ENCODE measurements at regions not wholly inside any gene's neighbourhood (a gene's known extent, or its start where the extent isn't known, plus 50 kb on each side); places are given as distances from the start of the nearest gene placed in this dataset.

GRCh38 chr12:13368431-13368830 lies 171.9 kb downstream of the EMP1 start:
- ChIA-PET CTCF (no interaction called here), RAD21 (ENCODE audit: low non-redundant PET in 1 of 2, low total read pairs in 2 of 2, uncharacterized antibody in 2 of 2, unreplicated experiment in 2 of 2) (no interaction called here), POLR2A (no interaction called here)
- Histone ChIP-seq H3K27me3 (ENCODE audit: insufficient read depth, low read length) (no peaks in the 10 kb centered on the region), H3K79me2 (ENCODE audit: insufficient read depth, low read length) (no peaks in the 10 kb centered on the region), H3K4me3 (replicated peaks in 1 of 2; ENCODE audit: low read depth in 1 of 2, low read length in 2 of 2) (no peak overlapping the region), H3K27ac (ENCODE audit: low read depth, low read length) (no peak overlapping the region), H3K4me1 (ENCODE audit: control insufficient read depth in 1 of 2, insufficient read depth in 2 of 2, low read length in 2 of 2) (no peaks in the 10 kb centered on the region), H2AFZ (ENCODE audit: low read depth, low read length, poor library complexity, severe bottlenecking) (no peak overlapping the region), H3K9me2 (ENCODE audit: insufficient read depth) (no peaks in the 10 kb centered on the region), H3K9ac (ENCODE audit: low read length) (no peak overlapping the region), H3K36me3 (ENCODE audit: control insufficient read depth in 1 of 2, insufficient read depth in 2 of 2, low read length in 2 of 2) (no peaks in the 10 kb centered on the region), H3K9me3 (ENCODE audit: control insufficient read depth in 1 of 2, insufficient read depth in 1 of 2, low read depth in 1 of 2, low read length in 2 of 2) (no peaks in the 10 kb centered on the region), H4K20me1 (ENCODE audit: insufficient read depth) (no peaks in the 10 kb centered on the region), H3K4me2 (ENCODE audit: low read length) (no peak overlapping the region)
- DNase-seq (ENCODE audit: low read depth, low spot score) (no peak), ATAC-seq (no peak)
- no TSS peak for BruUV-seq (replicated peaks)
- intact Hi-C loops (cut with micrococcal nuclease), result loop anchor here (10.0 kb wide), 1 partner anchor 296 kb away; no protein-coding TSS in a partner anchor
- TF ChIP-seq EGR1 (IDR thresholded peaks at IDR 0.05; ENCODE audit: low read depth), result no peak
- TF ChIP-seq ZFX (IDR thresholded peaks at IDR 0.05), result no peak
- TF ChIP-seq, protein P1, sequence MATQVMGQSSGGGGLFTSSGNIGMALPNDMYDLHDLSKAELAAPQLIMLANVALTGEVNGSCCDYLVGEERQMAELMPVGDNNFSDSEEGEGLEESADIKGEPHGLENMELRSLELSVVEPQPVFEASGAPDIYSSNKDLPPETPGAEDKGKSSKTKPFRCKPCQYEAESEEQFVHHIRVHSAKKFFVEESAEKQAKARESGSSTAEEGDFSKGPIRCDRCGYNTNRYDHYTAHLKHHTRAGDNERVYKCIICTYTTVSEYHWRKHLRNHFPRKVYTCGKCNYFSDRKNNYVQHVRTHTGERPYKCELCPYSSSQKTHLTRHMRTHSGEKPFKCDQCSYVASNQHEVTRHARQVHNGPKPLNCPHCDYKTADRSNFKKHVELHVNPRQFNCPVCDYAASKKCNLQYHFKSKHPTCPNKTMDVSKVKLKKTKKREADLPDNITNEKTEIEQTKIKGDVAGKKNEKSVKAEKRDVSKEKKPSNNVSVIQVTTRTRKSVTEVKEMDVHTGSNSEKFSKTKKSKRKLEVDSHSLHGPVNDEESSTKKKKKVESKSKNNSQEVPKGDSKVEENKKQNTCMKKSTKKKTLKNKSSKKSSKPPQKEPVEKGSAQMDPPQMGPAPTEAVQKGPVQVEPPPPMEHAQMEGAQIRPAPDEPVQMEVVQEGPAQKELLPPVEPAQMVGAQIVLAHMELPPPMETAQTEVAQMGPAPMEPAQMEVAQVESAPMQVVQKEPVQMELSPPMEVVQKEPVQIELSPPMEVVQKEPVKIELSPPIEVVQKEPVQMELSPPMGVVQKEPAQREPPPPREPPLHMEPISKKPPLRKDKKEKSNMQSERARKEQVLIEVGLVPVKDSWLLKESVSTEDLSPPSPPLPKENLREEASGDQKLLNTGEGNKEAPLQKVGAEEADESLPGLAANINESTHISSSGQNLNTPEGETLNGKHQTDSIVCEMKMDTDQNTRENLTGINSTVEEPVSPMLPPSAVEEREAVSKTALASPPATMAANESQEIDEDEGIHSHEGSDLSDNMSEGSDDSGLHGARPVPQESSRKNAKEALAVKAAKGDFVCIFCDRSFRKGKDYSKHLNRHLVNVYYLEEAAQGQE (IDR thresholded peaks at IDR 0.05; ENCODE audit: low read depth), result no peak
- no peak for TF ChIP-seq JUND (IDR thresholded peaks at IDR 0.05)
- TF ChIP-seq EZH2phosphoT487 (IDR thresholded peaks at IDR 0.05; ENCODE audit: borderline replicate concordance), result no peak
- TF ChIP-seq EZH2 (IDR thresholded peaks at IDR 0.05), result no peak
- TF ChIP-seq MAX (IDR thresholded peaks at IDR 0.05), result no peak
- no peak for TF ChIP-seq CEBPB (IDR thresholded peaks at IDR 0.05; ENCODE audit: low read depth)
- TF ChIP-seq CTCF (IDR thresholded peaks at IDR 0.05 in 2 of 3, conservative IDR thresholded peaks at IDR 0.05 in 1 of 3; ENCODE audit: borderline replicate concordance in 1 of 3, insufficient read depth in 1 of 3, low read depth in 2 of 3, low read length in 2 of 3), result no peak
- TF ChIP-seq, protein P2, sequence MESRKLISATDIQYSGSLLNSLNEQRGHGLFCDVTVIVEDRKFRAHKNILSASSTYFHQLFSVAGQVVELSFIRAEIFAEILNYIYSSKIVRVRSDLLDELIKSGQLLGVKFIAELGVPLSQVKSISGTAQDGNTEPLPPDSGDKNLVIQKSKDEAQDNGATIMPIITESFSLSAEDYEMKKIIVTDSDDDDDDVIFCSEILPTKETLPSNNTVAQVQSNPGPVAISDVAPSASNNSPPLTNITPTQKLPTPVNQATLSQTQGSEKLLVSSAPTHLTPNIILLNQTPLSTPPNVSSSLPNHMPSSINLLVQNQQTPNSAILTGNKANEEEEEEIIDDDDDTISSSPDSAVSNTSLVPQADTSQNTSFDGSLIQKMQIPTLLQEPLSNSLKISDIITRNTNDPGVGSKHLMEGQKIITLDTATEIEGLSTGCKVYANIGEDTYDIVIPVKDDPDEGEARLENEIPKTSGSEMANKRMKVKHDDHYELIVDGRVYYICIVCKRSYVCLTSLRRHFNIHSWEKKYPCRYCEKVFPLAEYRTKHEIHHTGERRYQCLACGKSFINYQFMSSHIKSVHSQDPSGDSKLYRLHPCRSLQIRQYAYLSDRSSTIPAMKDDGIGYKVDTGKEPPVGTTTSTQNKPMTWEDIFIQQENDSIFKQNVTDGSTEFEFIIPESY (IDR thresholded peaks at IDR 0.05; ENCODE audit: extremely low read depth, insufficient replicate concordance, low read length), result no peak
- TF ChIP-seq FOSL1 (IDR thresholded peaks at IDR 0.05; ENCODE audit: low read depth), result no peak

Measured in HCT116 (cell line).